ENCODE measurements at regions not wholly inside any gene's neighbourhood (a gene's known extent, or its start where the extent isn't known, plus 50 kb on each side); places are given as distances from the start of the nearest gene placed in this dataset.

DNA sequence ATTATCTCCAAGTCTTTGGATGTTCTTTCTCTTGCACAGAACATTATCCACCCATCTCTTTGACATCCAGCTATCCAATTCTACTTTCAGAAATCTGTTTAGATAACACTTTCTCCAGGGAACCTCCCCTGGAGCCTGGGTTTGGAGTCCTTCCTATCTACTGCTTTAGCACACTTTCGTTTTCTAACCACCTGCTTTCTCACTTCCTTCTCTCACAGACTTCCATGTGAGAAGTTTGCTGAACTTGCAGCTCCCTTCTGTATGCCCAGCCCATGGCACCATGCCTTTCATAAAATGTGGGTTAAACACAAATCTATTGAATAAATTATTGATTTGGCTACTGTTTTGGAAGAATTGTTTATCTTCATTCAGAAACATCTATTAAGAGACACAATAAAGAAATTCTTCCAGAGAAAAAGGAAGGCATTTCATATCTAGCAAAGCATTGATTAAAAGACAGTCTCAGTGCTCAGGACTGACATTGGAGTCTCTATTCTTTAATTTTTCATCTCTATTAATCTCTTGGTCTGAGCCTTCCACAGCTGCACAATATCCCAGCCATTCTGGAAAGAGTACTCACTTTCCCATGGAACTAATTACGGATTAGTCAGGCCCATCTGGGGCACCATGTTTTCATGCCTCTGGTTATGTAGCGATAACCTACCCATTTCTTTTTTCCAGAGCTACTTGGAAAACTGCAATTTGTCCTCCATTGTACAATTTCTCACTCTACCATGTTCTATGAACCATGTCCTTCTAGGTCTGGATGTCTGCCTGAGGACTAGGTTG lies 1077.3 kb downstream of the SORCS3 start:
- no peak for TF ChIP-seq ELF4 (IDR thresholded peaks at IDR 0.05)
- TF ChIP-seq HDGF (IDR thresholded peaks at IDR 0.05; ENCODE audit: borderline replicate concordance), result no peak
- no peak for TF ChIP-seq BHLHE40 (IDR thresholded peaks at IDR 0.05; ENCODE audit: borderline replicate concordance)
- TF ChIP-seq ARNT (IDR thresholded peaks at IDR 0.05), result no peak
- TF ChIP-seq SUZ12 (IDR thresholded peaks at IDR 0.05), result no peak
- TF ChIP-seq ZNF384 (IDR thresholded peaks at IDR 0.05), result no peak
- no peak for TF ChIP-seq FOXA1 (IDR thresholded peaks at IDR 0.05)
- TF ChIP-seq FOXM1 (IDR thresholded peaks at IDR 0.05; ENCODE audit: borderline replicate concordance), result no peak
- TF ChIP-seq SP1 (IDR thresholded peaks at IDR 0.05), result no peak
- TF ChIP-seq TARDBP (IDR thresholded peaks at IDR 0.05), result no peak
- no peak for TF ChIP-seq NFRKB (IDR thresholded peaks at IDR 0.05)
- TF ChIP-seq LEF1 (IDR thresholded peaks at IDR 0.05; ENCODE audit: borderline replicate concordance), result no peak

Data from HEK293T (cell line).